ENCODE measurements at regions not wholly inside any gene's neighbourhood (a gene's known extent, or its start where the extent isn't known, plus 50 kb on each side); places are given as distances from the start of the nearest gene placed in this dataset.

DNA sequence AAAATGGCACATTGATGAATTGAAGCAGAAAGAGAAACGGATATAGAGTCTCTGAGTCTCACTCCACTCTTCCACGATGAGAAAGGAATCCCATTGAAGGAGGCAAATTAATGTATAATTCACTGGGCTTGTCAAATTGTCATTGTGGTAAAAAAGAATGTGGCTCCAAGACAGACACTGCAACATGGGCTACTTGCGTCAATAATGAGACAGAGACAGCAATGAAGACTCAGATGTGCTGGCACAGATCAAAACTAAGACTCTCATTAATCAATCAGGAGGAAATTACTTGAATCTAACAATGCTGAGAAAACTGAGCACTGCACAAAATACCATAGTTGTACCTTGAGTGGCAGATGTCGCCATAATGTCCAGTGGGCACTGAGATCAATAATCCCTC, 1485.5 kb downstream of the TECRL start:
- TF ChIP-seq CTCF (CRISPR knock-in tag; IDR thresholded peaks at IDR 0.05) (no peak), TBL1XR1 (IDR thresholded peaks at IDR 0.05; ENCODE audit: borderline replicate concordance, low read length, partially characterized antibody) (no peak), GTF2F1 (IDR thresholded peaks at IDR 0.05; ENCODE audit: low read length) (no peak), POLR2A (IDR thresholded peaks at IDR 0.05; ENCODE audit: insufficient read depth in 1 of 2, low read depth in 2 of 2, low read length in 2 of 2) (no peak), DMAP1 (CRISPR knock-in tag; IDR thresholded peaks at IDR 0.05) (no peak), JUN (CRISPR knock-in tag; IDR thresholded peaks at IDR 0.05) (no peak), ZNF274 (CRISPR knock-in tag; IDR thresholded peaks at IDR 0.05) (no peak), IKZF4 (CRISPR knock-in tag; IDR thresholded peaks at IDR 0.05; ENCODE audit: borderline replicate concordance, low read depth, not compliant biosample characterization) (no peak), ZMYM4 (CRISPR knock-in tag; IDR thresholded peaks at IDR 0.05) (no peak), GPN1 (CRISPR knock-in tag; IDR thresholded peaks at IDR 0.05; ENCODE audit: borderline replicate concordance) (no peak), ATF7 (IDR thresholded peaks at IDR 0.05) (no peak), ATF7 (CRISPR knock-in tag; IDR thresholded peaks at IDR 0.05) (no peak), YY1 (IDR thresholded peaks at IDR 0.05; ENCODE audit: insufficient read depth, insufficient replicate concordance, low read depth, low read length) (no peak), SIX4 (CRISPR knock-in tag; IDR thresholded peaks at IDR 0.05) (no peak)
- TF ChIP-seq, protein P1, sequence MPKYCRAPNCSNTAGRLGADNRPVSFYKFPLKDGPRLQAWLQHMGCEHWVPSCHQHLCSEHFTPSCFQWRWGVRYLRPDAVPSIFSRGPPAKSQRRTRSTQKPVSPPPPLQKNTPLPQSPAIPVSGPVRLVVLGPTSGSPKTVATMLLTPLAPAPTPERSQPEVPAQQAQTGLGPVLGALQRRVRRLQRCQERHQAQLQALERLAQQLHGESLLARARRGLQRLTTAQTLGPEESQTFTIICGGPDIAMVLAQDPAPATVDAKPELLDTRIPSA (CRISPR knock-in tag; IDR thresholded peaks at IDR 0.05; ENCODE audit: borderline replicate concordance): no peak

Measured in HepG2 (cell line).